ENCODE measurements at regions not wholly inside any gene's neighbourhood (a gene's known extent, or its start where the extent isn't known, plus 50 kb on each side); places are given as distances from the start of the nearest gene placed in this dataset.

DNA sequence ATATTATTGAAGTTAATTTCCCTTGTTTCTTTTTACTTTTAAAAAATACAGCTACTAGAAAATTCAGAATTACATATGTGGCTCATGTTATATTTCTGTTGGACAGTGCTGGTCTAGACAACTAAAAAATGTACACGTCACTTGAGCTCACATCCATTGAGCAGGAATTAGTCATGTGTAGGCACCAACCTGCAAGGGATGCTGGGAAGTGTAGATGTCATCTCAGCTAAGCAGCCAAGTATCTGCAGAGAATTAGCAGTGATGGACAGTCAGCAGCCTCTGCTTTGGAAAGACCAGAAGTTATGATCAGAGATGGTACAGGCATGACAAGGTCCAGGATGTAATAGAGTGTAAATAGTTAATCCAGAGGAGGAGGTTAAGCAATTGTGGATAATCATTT, 87.1 kb upstream of the HS3ST2 start:
- Histone ChIP-seq H3K9ac (ENCODE audit: insufficient read depth, low read length, poor library complexity, severe bottlenecking) (no peak overlapping the region), H3K4me3 (replicated peaks in 1 of 3; ENCODE audit: low read depth in 2 of 3, low read length in 3 of 3) (no peak overlapping the region), H3K4me2 (replicated peaks; ENCODE audit: extremely low read depth, low read length, poor library complexity, severe bottlenecking) (no peak overlapping the region), H3K9me3 (replicated peaks in 1 of 2; ENCODE audit: control insufficient read depth in 1 of 2, insufficient read depth in 1 of 2, low read length in 2 of 2) (peaks cover 0 to 7% of the 10 kb centered on the region in 2 donors), H3K4me1 (ENCODE audit: control insufficient read depth in 1 of 2, insufficient read depth in 2 of 2, low read length in 2 of 2) (no peaks in the 10 kb centered on the region), H3K27me3 (ENCODE audit: control insufficient read depth in 2 of 2, insufficient read depth in 2 of 2, low read length in 2 of 2) (peaks cover 0 to 2% of the 10 kb centered on the region in 2 donors), H3K79me2 (ENCODE audit: insufficient read depth, low read length) (no peaks in the 10 kb centered on the region), H3K36me3 (replicated peaks in 1 of 2; ENCODE audit: control insufficient read depth in 1 of 2, insufficient read depth in 2 of 2, low read length in 2 of 2) (no peaks in the 10 kb centered on the region), H3K27ac (ENCODE audit: low read depth in 1 of 2, low read length in 2 of 2) (no peak overlapping the region), H4K20me1 (ENCODE audit: insufficient read depth, low read length) (no peaks in the 10 kb centered on the region), H2AFZ (ENCODE audit: insufficient read depth, low read depth, low read length, poor library complexity, severe bottlenecking) (no peak overlapping the region)
- TF ChIP-seq, protein P1, sequence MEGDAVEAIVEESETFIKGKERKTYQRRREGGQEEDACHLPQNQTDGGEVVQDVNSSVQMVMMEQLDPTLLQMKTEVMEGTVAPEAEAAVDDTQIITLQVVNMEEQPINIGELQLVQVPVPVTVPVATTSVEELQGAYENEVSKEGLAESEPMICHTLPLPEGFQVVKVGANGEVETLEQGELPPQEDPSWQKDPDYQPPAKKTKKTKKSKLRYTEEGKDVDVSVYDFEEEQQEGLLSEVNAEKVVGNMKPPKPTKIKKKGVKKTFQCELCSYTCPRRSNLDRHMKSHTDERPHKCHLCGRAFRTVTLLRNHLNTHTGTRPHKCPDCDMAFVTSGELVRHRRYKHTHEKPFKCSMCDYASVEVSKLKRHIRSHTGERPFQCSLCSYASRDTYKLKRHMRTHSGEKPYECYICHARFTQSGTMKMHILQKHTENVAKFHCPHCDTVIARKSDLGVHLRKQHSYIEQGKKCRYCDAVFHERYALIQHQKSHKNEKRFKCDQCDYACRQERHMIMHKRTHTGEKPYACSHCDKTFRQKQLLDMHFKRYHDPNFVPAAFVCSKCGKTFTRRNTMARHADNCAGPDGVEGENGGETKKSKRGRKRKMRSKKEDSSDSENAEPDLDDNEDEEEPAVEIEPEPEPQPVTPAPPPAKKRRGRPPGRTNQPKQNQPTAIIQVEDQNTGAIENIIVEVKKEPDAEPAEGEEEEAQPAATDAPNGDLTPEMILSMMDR (IDR thresholded peaks at IDR 0.05) = no peak
- Mint-ChIP-seq H3K4me3 (no peak overlapping the region), H3K9me3 (peaks cover 0 to 8% (median 4%) of the 10 kb centered on the region in 7 donors), H3K27ac (no peak overlapping the region), H3K4me1 (no peaks in the 10 kb centered on the region), H3K27me3 (ENCODE audit: low read depth in 3 of 3) (peaks cover 5 to 16% (median 9%) of the 10 kb centered on the region in 3 donors), H3K36me3 (no peaks in the 10 kb centered on the region)
- no peak for DNase-seq
- intact Hi-C loops (cut with micrococcal nuclease) = no loop called here
- WGBS (ENCODE audit: insufficient coverage) = 89% methylated on average over 1 of the region's 1 CpG

DNA sequence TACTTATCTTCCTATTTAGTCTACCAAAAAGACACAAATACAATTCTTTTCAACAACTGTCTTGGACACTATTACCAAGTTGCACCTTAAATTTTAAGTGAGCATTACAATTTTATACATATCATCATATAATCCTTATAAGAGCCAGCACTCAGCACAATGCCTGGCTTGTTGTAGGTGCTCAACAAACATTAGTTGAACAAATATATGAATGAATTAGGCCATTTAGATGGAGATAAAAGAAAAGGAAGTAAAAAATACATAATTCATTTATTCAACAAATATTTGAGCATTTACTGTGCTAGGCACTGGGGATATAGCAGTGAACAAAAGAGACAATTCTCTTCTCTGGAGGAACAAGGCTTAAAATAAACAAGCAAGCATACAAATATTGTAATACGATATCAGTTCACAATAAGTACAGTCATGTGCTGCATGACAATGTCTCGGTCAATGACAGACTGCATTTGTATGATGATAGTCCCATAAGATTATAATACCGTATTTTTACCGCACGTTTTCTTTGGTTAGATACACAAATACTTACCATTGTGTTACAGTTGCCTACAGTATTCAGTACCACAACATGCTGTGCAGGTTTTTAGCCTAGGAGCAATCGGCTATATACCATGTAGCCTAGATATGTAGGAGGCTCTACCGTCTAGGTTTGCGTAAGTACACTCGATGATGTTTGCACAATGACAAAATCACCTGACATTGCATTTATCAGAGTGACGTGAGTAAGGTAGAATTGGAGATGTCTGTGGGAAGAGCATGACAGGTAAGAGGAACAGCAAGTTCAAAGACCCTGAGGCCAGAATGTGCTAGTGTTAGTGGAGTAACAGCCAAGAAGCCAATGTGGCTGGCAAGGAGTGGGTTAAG, 86.4 kb upstream of the HS3ST2 start:
- H3K27ac Mint-ChIP-seq = no peak overlapping the region
- no peak for DNase-seq

More for the DNA sequence above, 86.4 kb upstream of the HS3ST2 start:
- Histone ChIP-seq H3K9me3 (replicated peaks in 1 of 2; ENCODE audit: control insufficient read depth in 1 of 2, insufficient read depth in 1 of 2, low read length in 2 of 2) (peaks cover 0 to under 1% of the 10 kb centered on the region in 2 donors), H3K79me2 (ENCODE audit: insufficient read depth, low read length) (no peaks in the 10 kb centered on the region), H3K27me3 (ENCODE audit: control insufficient read depth in 2 of 2, insufficient read depth in 2 of 2, low read length in 2 of 2) (peaks cover 0 to 2% of the 10 kb centered on the region in 2 donors), H4K20me1 (ENCODE audit: insufficient read depth, low read length) (no peaks in the 10 kb centered on the region), H3K36me3 (replicated peaks in 1 of 2; ENCODE audit: control insufficient read depth in 1 of 2, insufficient read depth in 2 of 2, low read length in 2 of 2) (no peaks in the 10 kb centered on the region), H3K27ac (ENCODE audit: low read depth in 1 of 2, low read length in 2 of 2) (no peak overlapping the region), H2AFZ (ENCODE audit: insufficient read depth, low read depth, low read length, poor library complexity, severe bottlenecking) (no peak overlapping the region), H3K9ac (ENCODE audit: insufficient read depth, low read length, poor library complexity, severe bottlenecking) (no peak overlapping the region), H3K4me3 (replicated peaks in 1 of 3; ENCODE audit: low read depth in 2 of 3, low read length in 3 of 3) (no peak overlapping the region), H3K4me1 (ENCODE audit: control insufficient read depth in 1 of 2, insufficient read depth in 2 of 2, low read length in 2 of 2) (no peaks in the 10 kb centered on the region), H3K4me2 (replicated peaks; ENCODE audit: extremely low read depth, low read length, poor library complexity, severe bottlenecking) (no peak overlapping the region)
- Mint-ChIP-seq H3K4me1 (peaks cover under 1% of the 10 kb centered on the region), H3K36me3 (no peaks in the 10 kb centered on the region), H3K4me3 (no peak overlapping the region), H3K9me3 (peaks cover 0 to 6% (median under 1%) of the 10 kb centered on the region in 7 donors), H3K27me3 (ENCODE audit: low read depth in 3 of 3) (peaks cover 5 to 15% (median 14%) of the 10 kb centered on the region in 3 donors)
- WGBS (ENCODE audit: insufficient coverage) = 82% methylated on average over 4 of the region's 10 CpGs
- intact Hi-C loops (cut with micrococcal nuclease) = no loop called here
- TF ChIP-seq, protein P1 (IDR thresholded peaks at IDR 0.05) = no peak

Measured in CD14-positive monocyte (primary cell).